Esophagus muscularis mucosa (tissue), 3 donors: ENCODE measurements at regions not wholly inside any gene's neighbourhood (a gene's known extent, or its start where the extent isn't known, plus 50 kb on each side); places are given as distances from the start of the nearest gene placed in this dataset.

Experiments used
- CTCF ChIP-seq, 3 experiments: fragments of 200-600 bp in 2 of 3; fragments of 450-650 bp in 1 of 3; sonication (generic) in 2 of 3; IDR thresholded peaks; one replicate each; pipeline ENCODE4 v1.5.1; 2017 to 2019; ENCODE audit warnings: antibody characterized with exemption in 3 of 3, mild to moderate bottlenecking in 2 of 3, moderate library complexity in 1 of 3
- POLR2A ChIP-seq: fragments of 450-650 bp; IDR thresholded peaks from one replicate; pipeline ENCODE4 v1.6.1; 2017; ENCODE audit warnings: antibody characterized with exemption, moderate library complexity, mild to moderate bottlenecking, low read depth

GRCh38 chr17:37801171-37801570 lies 56.3 kb upstream of the HNF1B start:
- no peak for TF ChIP-seq CTCF (IDR thresholded peaks at IDR 0.05)
- TF ChIP-seq POLR2A, result no peak
